ENCODE measurements at regions not wholly inside any gene's neighbourhood (a gene's known extent, or its start where the extent isn't known, plus 50 kb on each side); places are given as distances from the start of the nearest gene placed in this dataset.

- ATAC-seq (no peak), DNase-seq (no peak)
- H3K27ac ChIP-seq = no peak overlapping the region
- intact Hi-C loops (cut with DNase I) = no loop called here
- no peak overlapping the region for H3K4me3 ChIP-seq
- H3K36me3 ChIP-seq (replicated peaks in 1 of 2; ENCODE audit: insufficient read depth in 1 of 2, low read depth in 2 of 2) = no peaks in the 10 kb centered on the region
- H3K4me1 ChIP-seq = no peaks in the 10 kb centered on the region
- H3K9me3 ChIP-seq = peaks cover 0 to 3% (median 0%) of the 10 kb centered on the region in 3 donors
- no peak for TF ChIP-seq CTCF (IDR thresholded peaks at IDR 0.05)
- 56 to 67% methylated on average over 4 of the region's 4 CpGs for WGBS, 2 donors
- no peaks in the 10 kb centered on the region for H3K27me3 ChIP-seq
Observed at GRCh38 chr5:22938362-22938761, 85.2 kb upstream of the CDH12 start.

GRCh38 chr5:22928821-22929482 lies 75.8 kb upstream of the CDH12 start:
- Histone ChIP-seq H3K9me3 (no peaks in the 10 kb centered on the region), H3K4me3 (no peak overlapping the region), H3K4me1 (no peaks in the 10 kb centered on the region), H3K36me3 (replicated peaks in 1 of 2; ENCODE audit: insufficient read depth in 1 of 2, low read depth in 2 of 2) (no peaks in the 10 kb centered on the region), H3K27ac (no peak overlapping the region), H3K27me3 (no peaks in the 10 kb centered on the region)
- DNase-seq (no peak), ATAC-seq (no peak)
- WGBS, 2 donors = 17 to 29% methylated on average over 1 of the region's 1 CpG
- TF ChIP-seq POLR2A (IDR thresholded peaks at IDR 0.05) = no peak
- TF ChIP-seq CTCF (IDR thresholded peaks at IDR 0.05) = no peak
- intact Hi-C loops (cut with DNase I) = no loop called here

DNA sequence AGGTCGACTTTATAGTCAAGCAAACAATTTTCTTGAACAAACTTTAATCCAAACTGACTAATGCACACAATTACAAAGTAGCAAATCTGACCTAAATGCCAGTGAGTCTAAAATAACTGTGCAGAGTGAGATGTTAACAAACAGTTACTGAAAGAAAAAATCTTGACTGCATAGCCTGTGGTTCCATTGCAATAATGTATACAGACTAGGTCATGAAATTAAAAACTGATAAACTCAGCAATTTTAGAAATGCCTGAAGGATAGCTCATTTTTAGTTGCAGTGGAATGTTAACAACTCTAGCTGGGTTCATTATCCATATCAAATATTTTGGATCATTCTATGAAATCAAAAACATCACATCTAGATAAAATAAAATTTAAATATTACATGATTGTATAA lies 73.4 kb upstream of the CDH12 start:
- no peaks in the 10 kb centered on the region for H3K9me3 ChIP-seq
- no peaks in the 10 kb centered on the region for H3K4me1 ChIP-seq
- no peak for DNase-seq
- TF ChIP-seq POLR2A (IDR thresholded peaks at IDR 0.05) = no peak
- TF ChIP-seq CTCF (IDR thresholded peaks at IDR 0.05) = no peak
- intact Hi-C loops (cut with DNase I) = no loop called here
- WGBS, 2 donors = 7 to 18% methylated on average over 1 of the region's 1 CpG
- ATAC-seq = no peak
- H3K4me3 ChIP-seq = no peak overlapping the region
- H3K27me3 ChIP-seq = no peaks in the 10 kb centered on the region
- no peak overlapping the region for H3K27ac ChIP-seq
- no peaks in the 10 kb centered on the region for H3K36me3 ChIP-seq (replicated peaks in 1 of 2; ENCODE audit: insufficient read depth in 1 of 2, low read depth in 2 of 2)

DNA sequence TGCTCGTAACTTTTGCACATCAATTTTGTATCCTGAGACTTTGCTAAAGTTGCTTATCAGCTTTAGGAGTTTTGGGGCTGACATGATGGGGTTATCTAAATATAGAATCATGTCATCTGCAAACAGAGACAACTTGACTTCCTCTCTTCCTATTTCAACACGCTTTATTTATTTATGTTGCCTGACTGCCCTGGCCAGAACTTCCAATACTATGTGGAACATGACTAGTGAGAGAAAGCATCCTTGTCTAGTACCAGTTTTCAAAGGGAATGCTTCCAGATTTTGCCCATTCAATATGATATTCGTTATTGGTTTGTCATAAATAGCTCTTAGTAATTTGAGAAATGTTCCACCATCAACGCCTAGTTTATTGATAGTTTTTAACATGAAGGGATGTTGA lies 65.4 kb upstream of the CDH12 start:
- intact Hi-C loops (cut with DNase I) = no loop called here
- ATAC-seq (no peak), DNase-seq (no peak)
- no peak for TF ChIP-seq CTCF (IDR thresholded peaks at IDR 0.05)
- TF ChIP-seq POLR2A (IDR thresholded peaks at IDR 0.05) = no peak
- no peak overlapping the region for H3K4me3 ChIP-seq
- H3K9me3 ChIP-seq = no peaks in the 10 kb centered on the region
- WGBS, 2 donors = 38 to 45% methylated on average over 4 of the region's 4 CpGs
- no peaks in the 10 kb centered on the region for H3K36me3 ChIP-seq (replicated peaks in 1 of 2; ENCODE audit: insufficient read depth in 1 of 2, low read depth in 2 of 2)
- no peaks in the 10 kb centered on the region for H3K4me1 ChIP-seq
- H3K27me3 ChIP-seq = no peaks in the 10 kb centered on the region
- no peak overlapping the region for H3K27ac ChIP-seq

DNA sequence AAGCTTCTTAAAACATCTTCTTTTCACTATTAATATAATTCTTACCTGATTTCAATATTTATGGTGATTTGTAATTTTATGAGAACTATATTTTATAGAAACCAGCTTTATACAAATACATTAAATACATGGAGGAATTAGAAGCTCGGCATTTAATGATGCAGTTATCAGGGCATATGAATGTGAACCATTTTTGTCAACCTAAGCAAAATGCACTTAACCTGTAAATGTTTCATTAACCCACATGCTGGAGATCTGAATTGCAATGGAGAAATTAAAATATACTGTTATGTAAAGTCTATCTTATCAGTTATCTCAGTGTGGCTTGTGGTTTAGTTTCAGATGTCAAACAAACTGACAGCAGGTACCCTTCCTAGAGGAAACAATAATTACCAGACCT lies 63.2 kb upstream of the CDH12 start:
- Histone ChIP-seq H3K27ac (no peak overlapping the region), H3K4me1 (no peaks in the 10 kb centered on the region), H3K36me3 (replicated peaks in 1 of 2; ENCODE audit: insufficient read depth in 1 of 2, low read depth in 2 of 2) (no peaks in the 10 kb centered on the region), H3K27me3 (no peaks in the 10 kb centered on the region), H3K9me3 (no peaks in the 10 kb centered on the region), H3K4me3 (no peak overlapping the region)
- TF ChIP-seq POLR2A (IDR thresholded peaks at IDR 0.05) (no peak), CTCF (IDR thresholded peaks at IDR 0.05) (no peak)
- ATAC-seq (no peak), DNase-seq (no peak)
- WGBS, 2 donors = 50 to 60% methylated on average over 1 of the region's 1 CpG
- intact Hi-C loops (cut with DNase I) = no loop called here

Measured in body of pancreas (tissue), 4 donors.